ENCODE measurements at regions not wholly inside any gene's neighbourhood (a gene's known extent, or its start where the extent isn't known, plus 50 kb on each side); places are given as distances from the start of the nearest gene placed in this dataset.
"Not testable (repeated sequence)": the region's sequence is repeated elsewhere in the genome, so short reads cannot be mapped to it uniquely, and the experiment has no call there.

DNA sequence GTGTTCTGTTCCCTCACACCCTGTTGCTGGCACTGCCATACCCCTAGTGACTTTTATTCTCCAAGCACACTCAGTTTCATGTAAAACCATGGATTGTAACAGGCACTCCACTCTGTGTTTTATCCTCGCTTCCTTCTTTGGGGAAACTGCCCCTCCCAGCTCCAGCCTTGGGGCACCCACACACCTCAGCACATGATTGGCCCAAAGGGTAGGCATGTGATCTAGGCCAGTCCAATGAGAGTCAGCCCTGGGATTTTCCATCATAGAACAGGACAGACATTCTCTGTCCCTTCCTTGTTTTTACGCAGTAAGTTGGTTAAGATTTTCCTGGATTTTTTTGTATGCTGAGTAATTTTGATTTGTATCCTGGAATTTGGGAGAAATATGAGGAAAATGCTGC is 115.4 kb downstream of the C16orf95 start:
- TF ChIP-seq CTCF (IDR thresholded peaks at IDR 0.05), result no peak
- no peak for TF ChIP-seq ZFX (IDR thresholded peaks at IDR 0.05; ENCODE audit: borderline replicate concordance)
- no peak overlapping the region for H3K27ac ChIP-seq

GRCh38 chr16:87202346-87202745 is 114.8 kb downstream of the C16orf95 start:
- no peak overlapping the region for H3K27ac ChIP-seq
- TF ChIP-seq CTCF (IDR thresholded peaks at IDR 0.05) (no peak), ZFX (IDR thresholded peaks at IDR 0.05; ENCODE audit: borderline replicate concordance) (no peak)

GRCh38 chr16:87203060-87203656 is 114.0 kb downstream of the C16orf95 start:
- H3K27ac ChIP-seq, result no peak overlapping the region
- peak; percentile 94 for TF ChIP-seq CTCF (IDR thresholded peaks at IDR 0.05)
- TF ChIP-seq ZFX (IDR thresholded peaks at IDR 0.05; ENCODE audit: borderline replicate concordance), result no peak

GRCh38 chr16:87206646-87207451 is 110.3 kb downstream of the C16orf95 start:
- TF ChIP-seq ZFX (IDR thresholded peaks at IDR 0.05; ENCODE audit: borderline replicate concordance) (no peak), CTCF (IDR thresholded peaks at IDR 0.05) (no peak)
- no peak overlapping the region for H3K27ac ChIP-seq

- H3K27ac ChIP-seq, result no peak overlapping the region
- no peak for TF ChIP-seq ZFX (IDR thresholded peaks at IDR 0.05; ENCODE audit: borderline replicate concordance)
- no peak for TF ChIP-seq CTCF (IDR thresholded peaks at IDR 0.05)
These were observed 109.7 kb downstream of the C16orf95 start for GRCh38 chr16:87207509-87207908.

DNA sequence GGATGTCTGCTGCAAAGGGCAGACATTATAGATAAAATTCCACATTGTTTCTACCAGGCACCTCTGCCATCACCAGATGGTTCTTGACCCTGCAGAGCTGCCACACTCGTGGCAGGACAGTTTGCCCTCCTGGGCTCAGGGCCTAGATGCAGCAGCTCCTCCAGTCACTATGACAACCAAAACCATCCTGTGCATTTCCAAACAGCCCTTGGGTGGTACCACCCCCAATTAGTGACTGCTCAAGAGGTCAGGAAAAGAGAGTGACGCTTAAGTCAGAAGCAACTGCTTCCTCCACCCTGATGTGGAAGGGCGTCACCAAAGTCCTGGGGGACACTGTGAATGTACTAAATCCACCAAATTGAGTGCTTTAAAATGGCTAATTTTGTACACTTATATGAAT is 109.2 kb downstream of the C16orf95 start:
- no peak overlapping the region for H3K27ac ChIP-seq
- TF ChIP-seq CTCF (IDR thresholded peaks at IDR 0.05), result no peak
- TF ChIP-seq ZFX (IDR thresholded peaks at IDR 0.05; ENCODE audit: borderline replicate concordance), result no peak

GRCh38 chr16:87208968-87209367 is 108.2 kb downstream of the C16orf95 start:
- H3K27ac ChIP-seq, result not testable (repeated sequence)

All from 22Rv1 (cell line).